PC-9 (cell line): ENCODE measurements at regions not wholly inside any gene's neighbourhood (a gene's known extent, or its start where the extent isn't known, plus 50 kb on each side); places are given as distances from the start of the nearest gene placed in this dataset.

Experiments used
- BruUV-seq: library from RNA; stranded (reverse); fragments of 400-500 nt; replicated peaks from 2 replicates; lab custom pipeline; 2021; lab: Mats Ljungman, UMichigan
- CTCF ChIA-PET: fragments of 300-600 bp; sonication (Branson Sonifier 250); formaldehyde crosslinking; loops from one replicate; lab custom pipeline; 2022; ENCODE audit warnings: antibody characterized with exemption; lab: Charles Lee
- POLR2A ChIA-PET: fragments of 300-600 bp; sonication (Branson Sonifier 250); formaldehyde crosslinking; loops from one replicate; lab custom pipeline; 2022; ENCODE audit warnings: antibody characterized with exemption; ENCODE audit not compliant: unreplicated experiment; lab: Charles Lee
- DNase-seq, 2 experiments: peaks; one replicate each; pipeline versions ENCODE4 v3.0.0 to v3.0.0-alpha.2; 2015 to 2022; ENCODE audit warnings: mixed read lengths in 1 of 2
- H2AFZ ChIP-seq: fragments of 200-600 bp; sonication (generic); 2 replicates; pipeline ENCODE4 v1.8.1; 2017; ENCODE audit warnings: antibody characterized with exemption
- H3F3A ChIP-seq: fragments of 200-600 bp; sonication (generic); 2 replicates; pipeline ENCODE4 v1.8.1; 2017; ENCODE audit warnings: antibody characterized with exemption, mild to moderate bottlenecking, low read depth; ENCODE audit not compliant: insufficient read depth
- H3K27ac ChIP-seq: fragments of 200-600 bp; sonication (generic); 2 replicates; pipeline ENCODE4 v1.6.1; 2016; ENCODE audit warnings: mixed run types
- H3K27me3 ChIP-seq: fragments of 200-600 bp; sonication (generic); 2 replicates; pipeline ENCODE4 v1.6.1; 2016; ENCODE audit warnings: low read depth, mixed run types; ENCODE audit not compliant: insufficient read depth
- H3K36me3 ChIP-seq: fragments of 200-600 bp; sonication (generic); 2 replicates; pipeline ENCODE4 v1.6.1; 2016; ENCODE audit warnings: low read depth, mixed run types
- H3K4me1 ChIP-seq: fragments of 200-600 bp; sonication (generic); replicated peaks from 2 replicates; pipeline ENCODE4 v1.6.1; 2016; ENCODE audit warnings: mixed run types; ENCODE audit not compliant: insufficient read depth
- H3K4me2 ChIP-seq: fragments of 200-600 bp; sonication (generic); 2 replicates; pipeline ENCODE4 v1.6.1; 2017; ENCODE audit warnings: mixed run types
- H3K4me3 ChIP-seq: fragments of 200-600 bp; sonication (generic); 2 replicates; pipeline ENCODE4 v1.6.1; 2016; ENCODE audit warnings: mixed run types
- H3K79me2 ChIP-seq: fragments of 200-600 bp; sonication (generic); 2 replicates; pipeline ENCODE4 v1.6.1; 2017; ENCODE audit warnings: low read depth, mixed run types
- H3K9me2 ChIP-seq: fragments of 200-600 bp; sonication (generic); 2 replicates; pipeline ENCODE4 v1.8.1; 2017; ENCODE audit warnings: mild to moderate bottlenecking; ENCODE audit not compliant: insufficient read depth
- H3K9me3 ChIP-seq: fragments of 200-600 bp; sonication (generic); 2 replicates; pipeline ENCODE4 v1.8.1; 2016; ENCODE audit warnings: low read depth; ENCODE audit not compliant: insufficient read depth
- H4K20me1 ChIP-seq: fragments of 200-600 bp; sonication (generic); 2 replicates; pipeline ENCODE4 v1.8.1; 2017; ENCODE audit not compliant: insufficient read depth
- CTCF ChIP-seq: fragments of 200-600 bp; sonication (generic); conservative IDR thresholded peaks from 2 replicates; pipeline ENCODE4 v1.6.1; 2017; ENCODE audit warnings: mixed run types, antibody characterized with exemption, mild to moderate bottlenecking, moderate library complexity
- EZH2 ChIP-seq: fragments of 200-600 bp; sonication (generic); IDR thresholded peaks from 2 replicates; pipeline ENCODE4 v1.8.0; 2017; ENCODE audit warnings: antibody characterized with exemption, low read depth
- intact Hi-C: fragments of 100-400 bp; cut with micrococcal nuclease; formaldehyde crosslinking; loops from one replicate; pipeline ENCODE4 v1.10.0; 2022; ENCODE audit not compliant: unreplicated experiment

GRCh38 chr1:29417971-29418370, 181.6 kb downstream of the PTPRU start:
- H3K36me3 ChIP-seq: no peaks in the 10 kb centered on the region
- no peak overlapping the region for H2AFZ ChIP-seq
- H3K4me1 ChIP-seq: no peaks in the 10 kb centered on the region
- DNase-seq: no peak
- no peak overlapping the region for H3K27ac ChIP-seq
- no peak overlapping the region for H3K4me3 ChIP-seq
- no peaks in the 10 kb centered on the region for H4K20me1 ChIP-seq
- ChIA-PET POLR2A (interaction anchor here (0.6 kb wide), 1 partner anchor 175 kb away, joined by 3 read pairs; no protein-coding TSS in a partner anchor), CTCF (no interaction called here)
- peaks cover 1% of the 10 kb centered on the region; the same call in 1 of the 2 replicates for H3K27me3 ChIP-seq
- no peaks in the 10 kb centered on the region for H3F3A ChIP-seq
- intact Hi-C loops: no loop called here
- H3K79me2 ChIP-seq: no peaks in the 10 kb centered on the region
- BruUV-seq: no TSS peak
- H3K9me3 ChIP-seq: no peaks in the 10 kb centered on the region
- no peak for TF ChIP-seq CTCF
- TF ChIP-seq EZH2: no peak
- H3K9me2 ChIP-seq: no peaks in the 10 kb centered on the region
- no peak overlapping the region for H3K4me2 ChIP-seq

GRCh38 chr1:29417147-29417858, 181.0 kb downstream of the PTPRU start:
- Histone ChIP-seq H3K4me1 (no peaks in the 10 kb centered on the region), H3K27me3 (no peaks in the 10 kb centered on the region), H3K9me2 (no peaks in the 10 kb centered on the region), H3K9me3 (no peaks in the 10 kb centered on the region), H3K4me3 (no peak overlapping the region), H3K27ac (no peak overlapping the region), H3K36me3 (no peaks in the 10 kb centered on the region), H3F3A (no peaks in the 10 kb centered on the region), H3K4me2 (no peak overlapping the region), H3K79me2 (no peaks in the 10 kb centered on the region), H4K20me1 (no peaks in the 10 kb centered on the region), H2AFZ (no peak overlapping the region)
- BruUV-seq: no TSS peak
- intact Hi-C loops: no loop called here
- no peak for TF ChIP-seq EZH2
- TF ChIP-seq CTCF: no peak
- DNase-seq: no peak
- CTCF ChIA-PET: no interaction called here
- POLR2A ChIA-PET: interaction anchor here (0.6 kb wide), 1 partner anchor 174 kb away, joined by 3 read pairs; no protein-coding TSS in a partner anchor

GRCh38 chr1:29416267-29417146, 180.2 kb downstream of the PTPRU start:
- no peak for DNase-seq
- H2AFZ ChIP-seq: no peak overlapping the region
- H3K27ac ChIP-seq: no peak overlapping the region
- CTCF ChIA-PET: interaction anchor here (0.6 kb wide), 1 partner anchor 159 kb away, joined by 4 read pairs; no protein-coding TSS in a partner anchor
- TF ChIP-seq EZH2: no peak
- no peak for TF ChIP-seq CTCF
- no peaks in the 10 kb centered on the region for H3F3A ChIP-seq
- no peaks in the 10 kb centered on the region for H3K79me2 ChIP-seq
- H3K9me3 ChIP-seq: no peaks in the 10 kb centered on the region
- intact Hi-C loops: no loop called here
- H4K20me1 ChIP-seq: no peaks in the 10 kb centered on the region
- no TSS peak for BruUV-seq
- H3K27me3 ChIP-seq: no peaks in the 10 kb centered on the region
- POLR2A ChIA-PET: no interaction called here
- H3K4me3 ChIP-seq: no peak overlapping the region
- H3K4me1 ChIP-seq: no peaks in the 10 kb centered on the region
- no peak overlapping the region for H3K4me2 ChIP-seq
- H3K36me3 ChIP-seq: no peaks in the 10 kb centered on the region
- H3K9me2 ChIP-seq: no peaks in the 10 kb centered on the region
